HTR-8/SVneo (cell line): ENCODE measurements at regions not wholly inside any gene's neighbourhood (a gene's known extent, or its start where the extent isn't known, plus 50 kb on each side); places are given as distances from the start of the nearest gene placed in this dataset.

Experiments
- DNase-seq: peaks from one replicate; pipeline ENCODE4 v3.0.0; 2011; ENCODE audit warnings: low spot score, mixed read lengths; ENCODE audit not compliant: insufficient read length
- FAIRE-seq: peaks from 2 replicates; lab custom pipeline; 2011; peaks lifted over from hg19 to GRCh38; lab: Jason Lieb, UNC

DNA sequence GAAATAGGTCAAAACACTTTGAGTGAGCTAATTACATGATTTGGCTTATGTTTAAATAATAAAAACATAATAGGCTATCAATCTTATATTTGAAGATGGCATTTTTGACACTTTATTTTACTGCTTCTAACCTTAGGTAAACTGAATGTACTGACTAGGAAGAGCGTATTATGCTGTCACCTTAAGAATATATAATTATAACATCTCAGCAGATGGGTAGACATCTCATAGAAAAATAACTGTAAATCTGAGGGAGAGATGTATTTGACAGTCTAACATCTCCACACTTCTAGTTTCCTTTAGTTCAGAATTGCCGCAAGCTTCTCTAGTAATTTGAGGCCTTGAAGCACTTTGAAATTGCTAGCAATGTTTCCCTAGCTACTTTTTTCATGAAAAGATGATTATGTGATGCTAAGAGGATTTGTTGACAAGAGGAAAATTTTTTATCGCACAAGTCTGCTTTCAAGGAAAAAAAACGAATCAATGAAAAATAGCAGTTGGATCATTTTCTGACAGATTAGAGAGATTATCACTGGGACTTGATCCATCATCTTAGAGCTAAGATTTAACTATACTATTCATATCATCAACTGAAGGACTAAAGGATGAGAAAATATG lies 238.2 kb upstream of the NAALADL2 start:
- FAIRE-seq: no peak

DNA sequence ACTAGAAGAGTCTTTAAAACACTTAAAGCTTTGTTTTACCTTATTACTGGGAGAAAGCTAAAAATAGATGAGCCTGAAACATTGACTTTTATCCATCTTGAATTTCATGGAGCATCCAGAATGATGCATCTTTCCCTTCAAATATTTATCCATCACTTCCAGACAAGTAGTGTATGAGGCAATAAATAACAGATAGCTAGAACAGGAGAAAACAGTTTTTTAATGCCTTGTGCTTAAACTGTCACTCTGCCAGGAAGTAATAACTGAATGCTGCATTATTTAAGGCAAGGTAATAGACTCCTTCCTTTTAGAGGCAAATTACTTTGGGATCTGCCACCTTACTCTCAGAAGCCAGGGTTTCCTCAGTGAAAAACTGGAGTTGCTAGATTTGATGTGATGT lies 225.8 kb upstream of the NAALADL2 start:
- no peak for FAIRE-seq
- DNase-seq: no peak

More for the DNA sequence above, 238.2 kb upstream of the NAALADL2 start:
- no peak for DNase-seq

DNA sequence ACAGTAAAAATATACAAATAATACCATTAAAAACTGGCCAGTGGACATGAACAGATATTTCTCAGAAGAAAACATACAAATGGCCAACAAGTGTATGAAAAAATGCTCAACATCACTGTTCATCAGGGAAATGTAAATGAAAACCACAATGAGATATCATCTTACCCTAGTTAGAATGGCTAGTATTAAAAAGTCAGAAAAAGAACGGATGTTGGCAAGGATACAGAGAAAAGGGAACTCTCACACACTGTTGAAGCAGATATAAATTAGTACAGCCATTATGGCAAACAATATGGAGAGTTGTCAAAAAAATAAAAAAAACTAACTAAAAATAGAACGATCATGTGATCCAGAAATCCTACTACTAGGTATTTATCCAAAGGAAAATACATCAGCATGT lies 222.7 kb upstream of the NAALADL2 start:
- FAIRE-seq: no peak
- no peak for DNase-seq

DNA sequence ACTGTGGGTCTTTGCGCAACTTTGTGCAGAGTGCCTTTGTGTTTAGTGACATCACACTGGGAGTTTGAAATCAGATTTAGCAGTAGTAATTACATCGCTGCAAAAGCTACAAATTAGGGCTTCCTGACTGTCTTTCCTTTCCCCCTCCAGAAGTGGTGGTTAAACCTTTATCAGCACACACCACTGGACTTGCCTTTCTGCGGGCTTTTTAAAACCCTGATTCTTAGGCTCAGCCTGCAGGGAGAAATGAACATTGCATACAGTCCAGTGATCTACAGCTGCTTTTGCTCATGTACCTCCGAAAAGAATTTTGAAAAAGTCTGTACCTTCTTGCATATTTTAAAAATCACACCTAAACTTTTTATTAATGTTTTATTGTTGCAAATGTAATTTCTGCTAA lies 219.7 kb upstream of the NAALADL2 start:
- no peak for FAIRE-seq
- no peak for DNase-seq

DNA sequence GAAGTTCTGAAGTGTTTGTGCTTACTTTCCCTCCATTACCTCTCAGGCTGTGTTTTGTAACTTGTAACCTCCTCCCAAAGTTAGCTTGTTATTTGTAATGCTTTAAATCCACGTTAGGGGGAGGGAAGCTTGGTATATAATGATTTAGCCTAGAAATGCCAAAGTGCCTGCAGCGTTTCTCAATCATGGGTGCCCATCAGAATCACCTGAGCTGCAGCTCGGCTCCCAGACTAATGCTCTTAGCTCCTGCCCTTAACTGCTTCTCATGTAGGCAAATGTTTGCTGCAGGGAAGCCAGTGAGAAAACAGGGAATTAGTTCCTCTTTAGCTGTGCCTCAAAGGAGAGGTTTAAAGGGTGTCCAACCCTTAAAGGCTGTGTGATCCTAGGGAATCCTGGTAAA lies 219.2 kb upstream of the NAALADL2 start:
- DNase-seq: no peak
- no peak for FAIRE-seq

DNA sequence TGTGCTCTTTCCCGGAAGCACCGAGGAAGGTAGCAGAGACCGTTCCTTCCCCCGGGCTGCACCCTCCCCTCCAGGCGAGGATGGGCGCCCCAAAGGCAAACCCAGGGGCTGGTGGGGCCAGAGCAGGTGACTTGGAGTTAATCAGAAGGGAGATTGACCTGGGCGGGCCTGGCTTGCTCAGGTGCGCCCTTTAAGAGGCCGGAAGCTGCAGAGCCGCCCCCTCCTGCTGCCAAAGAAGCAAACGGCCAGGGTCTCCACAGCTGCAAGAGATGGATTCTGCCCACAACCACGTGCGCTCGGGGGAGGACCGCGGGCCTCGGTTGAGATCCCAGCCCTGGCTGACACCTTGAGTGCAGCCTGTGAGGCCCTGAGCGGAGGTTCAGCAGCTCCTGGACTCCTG lies 218.2 kb upstream of the NAALADL2 start:
- FAIRE-seq (no peak), DNase-seq (no peak)

DNA sequence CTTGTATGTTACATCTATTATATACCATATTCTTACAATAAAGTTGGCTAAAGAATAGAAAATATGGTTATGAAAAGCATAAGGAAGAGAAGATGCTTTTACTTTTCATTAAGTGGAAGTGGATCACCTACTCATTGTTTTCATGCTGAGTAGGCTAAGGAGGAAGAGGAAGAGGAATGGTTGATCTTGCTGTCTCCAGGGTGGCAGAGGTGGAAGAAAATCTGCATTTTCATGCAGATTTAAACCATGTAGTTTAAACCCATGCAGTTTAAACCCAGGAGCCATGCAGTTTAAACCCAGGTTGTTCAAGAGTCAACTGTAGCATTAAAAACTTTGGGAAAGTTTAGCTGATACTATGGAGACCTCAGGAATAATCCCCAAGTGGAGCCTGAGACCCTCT lies 214.8 kb upstream of the NAALADL2 start:
- FAIRE-seq (no peak), DNase-seq (no peak)

- no peak for DNase-seq
- no peak for FAIRE-seq
Observed at GRCh38 chr3:174651951-174652350, 207.2 kb upstream of the NAALADL2 start.

GRCh38 chr3:174659511-174659910 lies 199.6 kb upstream of the NAALADL2 start:
- FAIRE-seq: no peak
- DNase-seq: no peak

- no peak for FAIRE-seq
- no peak for DNase-seq
Observed at GRCh38 chr3:174662653-174663052, 196.5 kb upstream of the NAALADL2 start.

- DNase-seq (no peak), FAIRE-seq (no peak)
Observed at GRCh38 chr3:174667386-174667785, 191.7 kb upstream of the NAALADL2 start.

- FAIRE-seq (no peak), DNase-seq (no peak)
Observed at GRCh38 chr3:174675406-174675805, 183.7 kb upstream of the NAALADL2 start.

- DNase-seq (no peak), FAIRE-seq (no peak)
Observed at GRCh38 chr3:174681784-174682183, 177.3 kb upstream of the NAALADL2 start.

- no peak for DNase-seq
- no peak for FAIRE-seq
Observed at GRCh38 chr3:174685796-174686195, 173.3 kb upstream of the NAALADL2 start.

GRCh38 chr3:174697310-174697709 lies 161.8 kb upstream of the NAALADL2 start:
- FAIRE-seq (no peak), DNase-seq (no peak)

- FAIRE-seq (no peak), DNase-seq (no peak)
Observed at GRCh38 chr3:174700736-174701135, 158.4 kb upstream of the NAALADL2 start.

- no peak for FAIRE-seq
- no peak for DNase-seq
Observed at GRCh38 chr3:174710612-174711011, 148.5 kb upstream of the NAALADL2 start.

DNA sequence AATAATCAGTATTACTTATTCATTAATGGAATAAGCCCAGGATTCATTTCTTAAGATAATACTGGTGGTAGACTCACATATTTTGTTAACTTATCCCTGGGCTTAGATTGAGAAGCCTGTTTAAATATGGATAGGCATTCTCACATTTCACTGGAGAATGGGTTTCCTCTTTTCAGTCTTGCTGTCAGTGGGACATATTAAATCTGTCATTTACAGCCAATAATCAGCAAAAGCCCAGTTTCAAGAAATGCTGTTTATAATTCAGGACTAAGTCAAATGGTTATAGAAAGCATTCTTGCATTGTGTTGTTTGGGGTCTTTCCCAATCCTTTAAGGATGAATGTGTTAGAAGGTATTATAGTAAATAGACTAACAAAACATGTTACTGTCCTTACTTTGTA lies 143.7 kb upstream of the NAALADL2 start:
- DNase-seq (no peak), FAIRE-seq (no peak)

GRCh38 chr3:174716956-174717505 lies 142.1 kb upstream of the NAALADL2 start:
- DNase-seq: no peak
- FAIRE-seq: no peak

GRCh38 chr3:174720717-174721116 lies 138.4 kb upstream of the NAALADL2 start:
- FAIRE-seq (no peak), DNase-seq (no peak)

- DNase-seq: no peak
- FAIRE-seq: no peak
Observed at GRCh38 chr3:174725303-174725702, 133.8 kb upstream of the NAALADL2 start.

- FAIRE-seq (no peak), DNase-seq (no peak)
Observed at GRCh38 chr3:174737966-174738365, 121.2 kb upstream of the NAALADL2 start.
